CD14-positive monocyte (primary cell): ENCODE measurements at regions not wholly inside any gene's neighbourhood (a gene's known extent, or its start where the extent isn't known, plus 50 kb on each side); places are given as distances from the start of the nearest gene placed in this dataset.

Experiments used
- DNase-seq, 3 donors: peaks; one replicate each; pipeline ENCODE4 v3.0.0-alpha.2; 2011 to 2022
- H2AFZ ChIP-seq: 2 replicates; pipeline ENCODE4 v1.6.0; 2012; ENCODE audit warnings: mild to moderate bottlenecking, low read depth, low read length, inconsistent platforms; ENCODE audit not compliant: insufficient read depth, poor library complexity, severe bottlenecking
- H3K27ac ChIP-seq, 2 donors: 1 replicate in 1 of 2; 2 replicates in 1 of 2; pipeline ENCODE4 v1.5.1; 2012 to 2013; ENCODE audit warnings: low read length in 2 of 2, control low read depth in 1 of 2, inconsistent platforms in 1 of 2, low read depth in 1 of 2, mild to moderate bottlenecking in 1 of 2
- H3K27me3 ChIP-seq, 2 donors: one replicate each; pipeline versions ENCODE4 v1.6.0 to v1.6.1; 2011 to 2013; ENCODE audit warnings: low read length in 2 of 2; ENCODE audit not compliant: control insufficient read depth in 2 of 2, insufficient read depth in 2 of 2
- H3K36me3 ChIP-seq, 2 donors: replicated peaks in 1 of 2; 1 replicate in 1 of 2; 2 replicates in 1 of 2; pipeline versions ENCODE4 v1.5.1 to v1.6.1; 2012 to 2013; ENCODE audit warnings: low read length in 2 of 2, control low read depth in 1 of 2, inconsistent platforms in 1 of 2, mild to moderate bottlenecking in 1 of 2; ENCODE audit not compliant: insufficient read depth in 2 of 2, control insufficient read depth in 1 of 2
- H3K4me1 ChIP-seq, 2 donors: 1 replicate in 1 of 2; 2 replicates in 1 of 2; pipeline versions ENCODE4 v1.5.1 to v1.6.1; 2012 to 2013; ENCODE audit warnings: low read length in 2 of 2, control low read depth in 1 of 2, inconsistent platforms in 1 of 2, mild to moderate bottlenecking in 1 of 2, moderate library complexity in 1 of 2; ENCODE audit not compliant: insufficient read depth in 2 of 2, control insufficient read depth in 1 of 2
- H3K4me2 ChIP-seq: replicated peaks from 2 replicates; pipeline ENCODE3; 2012; ENCODE audit warnings: low read length, moderate library complexity, mild to moderate bottlenecking; ENCODE audit not compliant: poor library complexity, severe bottlenecking; ENCODE audit errors: extremely low read depth
- H3K4me3 ChIP-seq, 3 experiments: fragments of 200-600 bp in 1 of 3; sonication (generic) in 1 of 3; replicated peaks in 1 of 3; 1 replicate in 2 of 3; 2 replicates in 1 of 3; pipeline ENCODE4 v1.5.1; 2011 to 2013; ENCODE audit warnings: low read length in 3 of 3, mild to moderate bottlenecking in 3 of 3, control low read depth in 2 of 3, low read depth in 2 of 3, inconsistent platforms in 1 of 3, moderate library complexity in 1 of 3
- H3K79me2 ChIP-seq: 2 replicates; pipeline ENCODE4 v1.6.0; 2012; ENCODE audit warnings: mild to moderate bottlenecking, control low read depth, inconsistent platforms, low read length, moderate library complexity; ENCODE audit not compliant: insufficient read depth
- H3K9ac ChIP-seq: 2 replicates; pipeline ENCODE4 v1.6.0; 2017; ENCODE audit warnings: low read length, mild to moderate bottlenecking; ENCODE audit not compliant: insufficient read depth, poor library complexity, severe bottlenecking
- H3K9me3 ChIP-seq, 2 donors: replicated peaks in 1 of 2; 1 replicate in 1 of 2; 2 replicates in 1 of 2; pipeline versions ENCODE4 v1.5.1 to v1.6.1; 2012 to 2013; ENCODE audit warnings: low read length in 2 of 2, control low read depth in 1 of 2; ENCODE audit not compliant: control insufficient read depth in 1 of 2, insufficient read depth in 1 of 2
- H4K20me1 ChIP-seq: 2 replicates; pipeline ENCODE4 v1.6.0; 2012; ENCODE audit warnings: mild to moderate bottlenecking, low read length, control low read depth, moderate library complexity; ENCODE audit not compliant: insufficient read depth
- H3K27ac Mint-ChIP-seq, 7 donors: one replicate each; pipeline ENCODE4 v1.8.0; 2020; ENCODE audit warnings: mild to moderate bottlenecking in 7 of 7, mixed read lengths in 7 of 7, moderate library complexity in 6 of 7, inconsistent platforms in 2 of 7
- H3K27me3 Mint-ChIP-seq, 3 donors: one replicate each; pipeline ENCODE4 v1.8.0; 2021 to 2022; ENCODE audit warnings: low read depth in 3 of 3, mild to moderate bottlenecking in 3 of 3, mixed read lengths in 3 of 3, moderate library complexity in 3 of 3, inconsistent platforms in 1 of 3
- H3K36me3 Mint-ChIP-seq, 2 donors: one replicate each; pipeline ENCODE4 v1.8.0; 2020; ENCODE audit warnings: mixed read lengths in 2 of 2, inconsistent platforms in 1 of 2, mild to moderate bottlenecking in 1 of 2
- H3K4me1 Mint-ChIP-seq: one replicate; pipeline ENCODE4 v1.8.0; 2020; ENCODE audit warnings: mild to moderate bottlenecking, mixed read lengths
- H3K4me3 Mint-ChIP-seq, 2 donors: one replicate each; pipeline ENCODE4 v1.8.0; 2020; ENCODE audit warnings: mild to moderate bottlenecking in 2 of 2, mixed read lengths in 2 of 2, moderate library complexity in 1 of 2
- H3K9me3 Mint-ChIP-seq, 7 donors: one replicate each; pipeline ENCODE4 v1.8.0; 2020 to 2022; ENCODE audit warnings: mixed read lengths in 7 of 7, mild to moderate bottlenecking in 6 of 7, moderate library complexity in 6 of 7, inconsistent platforms in 2 of 7
- CTCF ChIP-seq: fragments of 200-600 bp; IDR thresholded peaks from one replicate; pipeline ENCODE4 v1.8.0; 2022; ENCODE audit warnings: antibody characterized with exemption, mild to moderate bottlenecking
- WGBS: methylation state at CpG from one replicate; pipeline ENCODE4 v1.1.5; 2013; ENCODE audit warnings: missing lambda C conversion rate; ENCODE audit not compliant: insufficient coverage; 5-methylcytosine and 5-hydroxymethylcytosine counted together
- intact Hi-C, 2 donors: fragments of 100-400 bp; cut with micrococcal nuclease; formaldehyde crosslinking; loops; one replicate each; pipeline versions ENCODE4 v1.15.0 to v1.15.1; 2023

GRCh38 chr19:28581468-28581770 lies 631.5 kb downstream of the UQCRFS1 start:
- peaks cover 0 to 12% (median 0%) of the 10 kb centered on the region in 7 donors for H3K9me3 Mint-ChIP-seq
- peaks cover 2 to 9% (median 3%) of the 10 kb centered on the region in 3 donors for H3K27me3 Mint-ChIP-seq
- Histone ChIP-seq H3K4me2 (no peak overlapping the region), H3K4me1 (no peaks in the 10 kb centered on the region), H2AFZ (no peak overlapping the region), H3K79me2 (no peaks in the 10 kb centered on the region), H3K9ac (no peak overlapping the region), H3K4me3 (no peak overlapping the region), H3K27ac (no peak overlapping the region), H3K27me3 (no peaks in the 10 kb centered on the region), H3K36me3 (no peaks in the 10 kb centered on the region), H4K20me1 (no peaks in the 10 kb centered on the region), H3K9me3 (no peaks in the 10 kb centered on the region)
- DNase-seq = no peak
- H3K4me1 Mint-ChIP-seq = no peaks in the 10 kb centered on the region
- no peak overlapping the region for H3K4me3 Mint-ChIP-seq
- intact Hi-C loops = no loop called here
- no peak overlapping the region for H3K27ac Mint-ChIP-seq
- no peaks in the 10 kb centered on the region for H3K36me3 Mint-ChIP-seq
- no peak for TF ChIP-seq CTCF
- no CpG with 5 or more reads among the region's 4 CpGs for WGBS

GRCh38 chr19:28578786-28579505 lies 634.0 kb downstream of the UQCRFS1 start:
- no peaks in the 10 kb centered on the region for H3K27me3 ChIP-seq
- no peaks in the 10 kb centered on the region for H3K4me1 ChIP-seq
- Mint-ChIP-seq H3K4me3 (no peak overlapping the region), H3K9me3 (peaks cover 0 to 16% (median 5%) of the 10 kb centered on the region in 7 donors), H3K27ac (no peak overlapping the region), H3K36me3 (no peaks in the 10 kb centered on the region), H3K4me1 (no peaks in the 10 kb centered on the region), H3K27me3 (peaks cover 3 to 8% (median 4%) of the 10 kb centered on the region in 3 donors)
- 90% methylated on average over 5 of the region's 6 CpGs for WGBS
- H2AFZ ChIP-seq = no peak overlapping the region
- DNase-seq = no peak
- no peak overlapping the region for H3K4me2 ChIP-seq
- H4K20me1 ChIP-seq = no peaks in the 10 kb centered on the region
- H3K9ac ChIP-seq = no peak overlapping the region
- intact Hi-C loops = no loop called here
- no peaks in the 10 kb centered on the region for H3K9me3 ChIP-seq
- no peak for TF ChIP-seq CTCF
- H3K4me3 ChIP-seq = no peak overlapping the region
- no peak overlapping the region for H3K27ac ChIP-seq
- H3K36me3 ChIP-seq = no peaks in the 10 kb centered on the region
- no peaks in the 10 kb centered on the region for H3K79me2 ChIP-seq
